ENCODE measurements at regions not wholly inside any gene's neighbourhood (a gene's known extent, or its start where the extent isn't known, plus 50 kb on each side); places are given as distances from the start of the nearest gene placed in this dataset.

- no peaks in the 10 kb centered on the region for H3K4me1 ChIP-seq (ENCODE audit: control insufficient read depth in 2 of 2, insufficient read depth in 2 of 2, low read length in 2 of 2)
- Mint-ChIP-seq H3K27me3 (peaks cover 16% of the 10 kb centered on the region), H3K4me3 (no peak overlapping the region), H3K4me1 (peaks cover 2% of the 10 kb centered on the region), H3K9me3 (ENCODE audit: insufficient read depth) (no peaks in the 10 kb centered on the region), H3K27ac (no peak overlapping the region)
- DNase-seq (no peak), ATAC-seq (ENCODE audit: low read depth) (no peak)
- H3K9me3 ChIP-seq (ENCODE audit: control extremely low read depth in 1 of 3, control insufficient read depth in 2 of 3, insufficient read depth in 1 of 3, low read length in 2 of 3): no peaks in the 10 kb centered on the region
- H3K79me2 ChIP-seq (ENCODE audit: control insufficient read depth, insufficient read depth, low read length): no peaks in the 10 kb centered on the region
- no peaks in the 10 kb centered on the region for H3K36me3 ChIP-seq (replicated peaks in 1 of 2; ENCODE audit: control extremely low read depth in 1 of 2, control insufficient read depth in 1 of 2, extremely low read depth in 1 of 2, insufficient read depth in 2 of 2, low read length in 1 of 2)
- CTCF ChIA-PET: no interaction called here
- no peak overlapping the region for H3K9ac ChIP-seq (ENCODE audit: low read length)
- POLR2A ChIA-PET: no interaction called here
- no peaks in the 10 kb centered on the region for H3K27me3 ChIP-seq (replicated peaks in 1 of 4; ENCODE audit: control extremely low read depth in 1 of 4, control insufficient read depth in 3 of 4, insufficient read depth in 4 of 4, low read length in 3 of 4)
- H3K27ac ChIP-seq (ENCODE audit: low read length in 2 of 2): no peak overlapping the region
- no peak overlapping the region for H2AFZ ChIP-seq (ENCODE audit: insufficient read depth, low read depth, low read length, poor library complexity, severe bottlenecking)
- intact Hi-C loops (cut with micrococcal nuclease): no loop called here
- no peak overlapping the region for H3K4me3 ChIP-seq (ENCODE audit: control extremely low read depth in 1 of 5, extremely low read depth in 1 of 5, insufficient read depth in 1 of 5, low read depth in 2 of 5, low read length in 4 of 5)
- no peaks in the 10 kb centered on the region for H4K20me1 ChIP-seq (ENCODE audit: control insufficient read depth, insufficient read depth, low read length, poor library complexity, severe bottlenecking)
- WGBS (ENCODE audit: insufficient coverage): 15% methylated on average over 2 of the region's 4 CpGs
- H3K4me2 ChIP-seq (replicated peaks; ENCODE audit: low read depth, low read length, poor library complexity, severe bottlenecking): no peak overlapping the region
- TF ChIP-seq CTCF (IDR thresholded peaks at IDR 0.05) (no peak), EZH2 (IDR thresholded peaks at IDR 0.05; ENCODE audit: borderline replicate concordance, insufficient read depth, low read depth, low read length, poor library complexity, severe bottlenecking) (no peak)
Observed at GRCh38 chr1:91584878-91585277, 84.2 kb downstream of the CDC7 start.

GRCh38 chr1:91585502-91585901 lies 84.9 kb downstream of the CDC7 start:
- no peaks in the 10 kb centered on the region for H3K36me3 ChIP-seq (replicated peaks in 1 of 2; ENCODE audit: control extremely low read depth in 1 of 2, control insufficient read depth in 1 of 2, extremely low read depth in 1 of 2, insufficient read depth in 2 of 2, low read length in 1 of 2)
- H4K20me1 ChIP-seq (ENCODE audit: control insufficient read depth, insufficient read depth, low read length, poor library complexity, severe bottlenecking): no peaks in the 10 kb centered on the region
- Mint-ChIP-seq H3K27ac (no peak overlapping the region), H3K4me1 (peaks cover 2% of the 10 kb centered on the region), H3K9me3 (ENCODE audit: insufficient read depth) (no peaks in the 10 kb centered on the region), H3K27me3 (peaks cover 16% of the 10 kb centered on the region), H3K4me3 (no peak overlapping the region)
- DNase-seq (no peak), ATAC-seq (ENCODE audit: low read depth) (no peak)
- H3K4me3 ChIP-seq (ENCODE audit: control extremely low read depth in 1 of 5, extremely low read depth in 1 of 5, insufficient read depth in 1 of 5, low read depth in 2 of 5, low read length in 4 of 5): no peak overlapping the region
- no peak overlapping the region for H3K9ac ChIP-seq (ENCODE audit: low read length)
- 94% methylated on average over 2 of the region's 5 CpGs for WGBS (ENCODE audit: insufficient coverage)
- H3K27me3 ChIP-seq (replicated peaks in 1 of 4; ENCODE audit: control extremely low read depth in 1 of 4, control insufficient read depth in 3 of 4, insufficient read depth in 4 of 4, low read length in 3 of 4): no peaks in the 10 kb centered on the region
- H3K4me2 ChIP-seq (replicated peaks; ENCODE audit: low read depth, low read length, poor library complexity, severe bottlenecking): no peak overlapping the region
- POLR2A ChIA-PET: no interaction called here
- intact Hi-C loops (cut with micrococcal nuclease): no loop called here
- TF ChIP-seq CTCF (IDR thresholded peaks at IDR 0.05): no peak
- H3K9me3 ChIP-seq (ENCODE audit: control extremely low read depth in 1 of 3, control insufficient read depth in 2 of 3, insufficient read depth in 1 of 3, low read length in 2 of 3): no peaks in the 10 kb centered on the region
- CTCF ChIA-PET: no interaction called here
- no peak overlapping the region for H3K27ac ChIP-seq (ENCODE audit: low read length in 2 of 2)
- H2AFZ ChIP-seq (ENCODE audit: insufficient read depth, low read depth, low read length, poor library complexity, severe bottlenecking): no peak overlapping the region
- no peaks in the 10 kb centered on the region for H3K4me1 ChIP-seq (ENCODE audit: control insufficient read depth in 2 of 2, insufficient read depth in 2 of 2, low read length in 2 of 2)
- H3K79me2 ChIP-seq (ENCODE audit: control insufficient read depth, insufficient read depth, low read length): no peaks in the 10 kb centered on the region
